NCI-H2029 (cell line): ENCODE measurements at regions not wholly inside any gene's neighbourhood (a gene's known extent, or its start where the extent isn't known, plus 50 kb on each side); places are given as distances from the start of the nearest gene placed in this dataset.

Experiments used
- DNase-seq: peaks from one replicate; lab custom pipeline; 2025; lab: John Stamatoyannopoulos, UW

DNA sequence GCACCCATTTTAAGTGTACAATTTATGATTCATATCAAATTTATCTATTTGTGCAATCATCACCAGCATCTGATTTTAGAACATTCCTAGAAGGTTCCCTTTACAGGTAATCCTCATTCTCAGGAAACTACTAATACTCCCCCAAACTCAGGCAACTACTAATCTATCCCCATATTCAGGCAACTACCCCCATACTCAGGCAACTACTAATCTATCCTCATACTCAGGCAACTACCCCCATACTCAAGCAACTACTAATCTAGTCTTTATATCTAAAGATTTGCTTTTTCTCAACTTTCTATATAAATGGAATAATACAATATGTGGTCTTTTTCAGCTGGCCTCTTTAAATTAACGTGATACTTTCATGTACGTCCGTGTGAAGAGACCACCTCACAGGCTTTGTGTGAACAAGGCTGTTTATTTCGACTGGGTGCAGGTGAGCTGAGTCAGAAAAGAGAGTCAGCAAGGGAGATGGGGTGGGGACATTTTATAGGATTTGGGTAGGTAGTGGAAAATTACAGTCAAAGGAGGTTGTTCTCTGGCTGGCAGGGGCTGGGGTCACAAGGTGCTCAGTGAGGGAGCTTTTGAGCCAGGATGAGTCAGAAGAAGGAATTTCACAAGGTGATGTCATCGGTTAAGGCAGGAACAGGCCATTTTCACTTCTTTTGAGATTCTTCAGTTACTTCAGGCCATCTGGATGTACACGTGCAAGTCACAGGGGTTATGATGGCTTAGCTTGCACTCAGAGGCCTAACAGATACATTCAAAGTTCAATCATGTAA, 1444.5 kb upstream of the CADM2 start:
- DNase-seq, result no peak

DNA sequence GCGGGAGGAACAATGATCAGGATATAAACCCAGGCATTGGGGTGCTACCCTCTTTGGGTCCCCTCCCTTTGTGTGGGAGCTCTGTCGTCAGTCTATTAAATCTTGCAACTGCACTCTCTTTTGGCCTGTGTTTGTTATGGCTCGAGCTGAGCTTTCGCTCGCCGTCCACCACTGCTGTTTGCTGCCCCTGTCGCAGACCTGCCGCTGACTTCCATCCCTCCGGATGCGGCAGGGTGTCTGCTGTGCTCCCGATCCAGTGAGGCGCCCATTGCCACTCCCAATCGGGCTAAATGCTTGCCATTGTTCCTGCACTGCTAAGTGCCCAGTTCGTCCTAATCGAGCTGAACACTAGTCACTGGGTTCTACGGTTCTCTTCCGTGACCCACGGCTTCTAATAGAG, 1443.7 kb upstream of the CADM2 start:
- no peak for DNase-seq

DNA sequence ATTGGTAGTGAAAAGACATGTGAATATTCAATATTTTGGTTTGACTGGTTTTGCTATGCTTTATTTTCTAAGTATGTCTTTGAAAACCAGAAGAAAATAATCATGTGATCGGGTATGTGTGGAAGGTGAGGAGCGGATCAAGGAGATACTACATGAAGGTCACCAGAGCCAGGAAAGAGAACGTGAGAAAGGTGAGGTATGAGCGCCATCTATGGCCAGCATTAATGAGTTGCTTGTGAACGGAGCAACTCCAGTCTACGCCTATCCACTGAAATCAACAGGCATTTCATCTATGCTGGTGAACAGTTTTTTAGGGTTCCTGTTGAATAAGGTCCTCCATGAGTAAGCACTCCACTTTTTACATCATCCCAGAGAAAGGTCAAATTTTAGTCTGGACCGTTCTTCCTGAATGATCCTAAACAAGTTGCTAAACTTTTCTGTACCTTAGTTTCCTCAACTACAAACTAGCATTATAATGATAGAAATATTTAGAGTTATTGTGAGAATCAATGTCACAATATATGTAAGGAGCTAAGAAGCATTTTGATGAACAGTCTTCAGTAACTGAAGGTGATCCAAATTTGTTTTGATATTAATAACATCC, 1435.2 kb upstream of the CADM2 start:
- DNase-seq, result peak; percentile 0

DNA sequence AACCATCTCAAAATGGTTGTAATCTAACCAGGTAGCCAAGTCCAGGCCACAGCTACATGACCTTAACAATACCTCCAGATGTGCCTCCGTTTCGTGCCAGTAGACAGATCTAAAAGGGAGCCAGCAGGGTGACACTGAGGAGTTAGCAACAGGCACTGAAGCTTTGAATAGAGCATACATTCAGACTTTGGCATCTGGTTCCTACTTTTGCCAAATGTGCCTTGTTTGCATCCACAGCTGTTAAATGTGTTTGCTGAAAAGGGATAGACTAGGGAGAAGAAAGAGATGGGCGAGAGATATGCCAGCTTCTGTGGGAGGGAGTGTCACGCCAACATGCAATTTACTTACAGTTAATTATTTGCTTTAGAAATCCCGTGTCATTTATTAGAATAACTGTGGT, 1433.9 kb upstream of the CADM2 start:
- DNase-seq, result no peak

DNA sequence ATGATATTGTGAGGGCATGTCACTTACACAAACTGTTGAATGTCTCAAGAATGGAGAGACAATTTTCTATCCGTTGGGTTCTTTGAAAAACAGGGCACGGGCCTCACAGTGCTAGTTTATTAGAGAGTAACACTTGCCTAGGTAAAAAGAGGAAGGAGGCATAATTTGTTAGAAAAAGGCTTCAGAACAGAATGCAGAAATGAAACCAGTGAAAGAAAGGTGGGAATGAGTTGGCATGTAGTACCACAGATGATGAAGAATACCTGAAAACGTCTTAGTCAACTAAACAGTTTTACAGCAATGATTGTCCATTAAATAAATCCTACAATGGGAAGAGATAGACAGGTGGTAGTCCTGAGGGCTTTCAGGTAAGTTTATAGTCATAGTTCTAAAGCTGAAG, 1399.7 kb upstream of the CADM2 start:
- DNase-seq, result no peak

DNA sequence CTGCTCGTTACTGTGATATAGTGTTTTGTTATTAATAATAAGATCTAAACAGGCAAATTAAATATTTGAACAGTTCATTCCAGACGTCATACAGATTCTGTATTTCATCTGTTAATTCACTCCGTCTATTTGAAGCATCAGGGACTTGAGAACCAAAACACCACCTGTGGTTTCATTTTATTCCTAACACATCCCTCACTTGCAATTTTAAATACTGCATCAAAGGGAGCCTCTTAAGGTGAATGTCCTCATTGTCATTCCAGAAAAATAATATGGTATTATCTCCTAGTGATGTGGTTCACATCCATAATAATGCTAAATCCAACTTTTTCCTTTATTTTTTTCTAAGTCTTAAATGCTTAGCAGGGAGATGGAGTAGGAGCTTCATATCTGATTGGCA, 1390.9 kb upstream of the CADM2 start:
- no peak for DNase-seq

DNA sequence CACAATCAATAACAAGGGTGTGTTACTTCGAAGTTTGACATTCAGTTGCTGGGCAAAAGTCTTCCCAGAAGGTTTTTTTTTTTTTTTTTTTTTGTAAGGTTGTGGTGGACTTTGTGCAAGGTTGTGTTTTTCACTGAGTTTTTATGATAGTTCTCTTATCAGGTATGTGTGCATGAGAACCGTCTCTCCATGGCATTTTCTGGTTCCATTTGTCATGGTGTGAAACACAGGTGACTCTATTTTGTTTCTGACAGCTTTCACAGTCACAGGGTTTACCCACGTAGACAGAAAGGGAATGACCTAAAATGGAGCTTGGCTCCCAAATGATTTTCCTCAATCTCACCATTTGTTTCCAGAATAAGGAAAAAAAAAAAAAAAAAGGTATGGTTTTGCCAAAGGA, 1377.2 kb upstream of the CADM2 start:
- DNase-seq, result no peak

DNA sequence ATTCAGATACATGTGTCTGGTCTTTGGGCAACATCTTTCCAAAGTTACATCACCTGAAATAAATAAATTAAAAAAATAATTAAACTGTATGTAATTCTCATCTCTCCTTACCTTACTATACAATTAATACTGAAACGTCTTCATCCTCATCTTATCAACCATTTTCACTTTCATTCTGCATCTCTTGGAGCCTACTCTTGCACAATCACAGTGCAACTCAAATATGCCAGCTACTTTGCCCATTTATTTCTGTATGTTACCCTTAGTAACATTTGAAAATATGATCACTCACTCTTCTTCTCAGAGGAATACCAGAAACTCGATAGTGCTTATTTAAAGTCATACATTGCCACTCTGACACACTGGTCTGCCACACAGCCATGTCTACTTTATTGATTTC, 1357.1 kb upstream of the CADM2 start:
- no peak for DNase-seq

DNA sequence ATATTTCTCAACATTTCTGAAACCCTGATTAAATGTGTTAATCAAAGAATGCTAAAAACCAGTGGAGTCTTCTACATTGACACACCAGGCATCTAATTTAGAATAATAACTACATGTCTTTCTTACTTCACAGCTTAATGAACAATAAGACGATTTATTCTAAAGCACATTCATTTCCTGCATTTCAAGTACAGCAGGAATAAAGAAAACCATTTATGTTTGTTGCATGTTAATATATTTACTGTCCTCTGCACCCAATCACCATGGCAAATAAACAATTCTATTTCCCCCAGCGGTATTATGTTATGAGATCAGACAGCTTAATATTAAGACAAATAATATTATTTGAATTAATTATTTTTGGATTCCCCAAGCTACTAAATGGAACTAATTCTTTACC, 1336.3 kb upstream of the CADM2 start:
- DNase-seq, result no peak

DNA sequence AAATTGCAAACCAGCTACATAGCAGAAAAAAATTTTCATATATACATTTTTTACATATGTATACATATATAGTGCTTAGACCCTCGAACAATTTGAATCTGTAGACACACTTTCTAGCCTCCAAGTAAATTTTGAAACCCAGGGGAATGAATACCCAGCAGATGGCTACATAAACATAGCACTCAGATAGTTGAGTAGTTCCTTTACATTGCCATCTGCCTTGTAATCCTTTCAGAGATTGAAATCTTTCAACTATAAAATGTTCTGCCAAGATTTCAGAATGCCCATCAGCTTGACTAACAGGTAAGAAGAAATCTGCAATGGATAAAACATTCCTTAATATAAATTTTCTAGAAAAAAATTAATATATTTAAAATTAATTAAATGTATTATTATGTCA, 1333.5 kb upstream of the CADM2 start:
- no peak for DNase-seq

DNA sequence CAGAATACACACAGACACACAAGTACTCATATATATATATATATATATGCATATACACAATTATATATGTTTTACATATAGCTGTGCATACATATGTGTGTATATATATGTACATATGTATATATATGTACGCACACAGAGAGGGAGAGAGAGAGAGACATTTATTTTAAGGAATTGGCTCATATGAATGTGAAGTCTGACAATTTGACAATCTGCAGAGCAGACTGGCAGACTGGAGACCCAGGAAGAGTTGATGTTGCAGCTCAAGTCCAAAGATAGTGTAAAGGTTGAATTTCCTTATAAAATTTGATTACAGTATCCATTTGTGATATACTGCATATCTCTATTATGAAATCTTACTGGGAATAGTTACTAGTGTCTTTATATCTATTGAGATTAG, 1330.3 kb upstream of the CADM2 start:
- DNase-seq, result no peak

DNA sequence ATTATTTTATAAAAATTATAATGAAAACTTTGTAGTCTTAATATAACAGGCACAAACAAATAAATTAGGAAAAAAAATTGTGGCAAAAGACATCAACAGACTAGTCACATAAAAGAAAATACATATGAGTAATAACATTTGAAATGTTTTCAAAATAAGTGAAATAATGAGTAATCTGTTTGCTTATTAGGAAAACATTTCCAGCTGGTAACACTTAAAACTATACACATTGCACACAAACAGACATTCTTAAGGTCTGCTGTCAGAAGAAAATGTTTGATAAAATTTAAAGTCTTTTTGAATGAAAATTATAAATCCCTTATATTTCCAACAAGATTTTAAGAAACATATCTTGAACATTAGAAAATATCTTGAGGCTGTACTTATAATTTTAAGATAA, 1326.3 kb upstream of the CADM2 start:
- DNase-seq, result no peak

DNA sequence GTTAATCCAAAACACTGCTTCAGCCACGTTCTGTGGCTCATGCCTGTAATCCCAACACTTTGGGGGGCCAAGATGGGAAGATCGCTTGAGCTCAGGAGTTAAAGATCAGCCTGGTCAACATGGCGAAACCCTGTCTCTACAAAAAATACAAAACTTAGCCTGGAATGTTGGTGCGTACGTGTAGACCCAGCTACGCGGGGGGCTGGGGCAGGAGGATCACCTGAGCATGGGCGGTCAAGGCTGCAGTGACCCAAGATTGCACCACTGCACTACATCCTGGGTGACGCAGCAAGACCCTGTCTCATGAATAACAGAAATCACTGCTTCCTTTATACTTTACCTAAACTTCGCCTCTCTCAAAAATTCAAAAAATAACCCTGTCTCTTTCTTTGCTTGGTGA, 1325.0 kb upstream of the CADM2 start:
- no peak for DNase-seq

DNA sequence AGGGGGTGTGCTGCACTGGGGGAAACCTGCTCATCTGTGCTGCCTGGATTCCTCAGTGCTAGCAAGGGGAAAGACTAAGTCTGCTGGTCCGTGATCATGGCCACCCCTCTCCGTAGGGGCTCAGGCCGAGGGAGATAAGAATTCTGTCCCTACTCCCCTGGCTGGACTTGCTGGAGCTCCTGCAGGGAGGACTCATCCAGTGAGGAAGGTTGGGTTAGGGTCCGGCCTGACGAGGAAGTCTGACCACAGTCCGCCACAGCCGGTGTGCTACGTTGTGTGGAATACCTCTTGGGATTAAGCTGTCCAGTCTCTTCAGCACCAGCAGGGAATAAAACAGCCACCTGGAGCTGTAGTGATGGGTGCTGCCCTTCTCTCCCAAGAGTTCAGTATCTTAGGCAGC, 1309.1 kb upstream of the CADM2 start:
- DNase-seq, result no peak

DNA sequence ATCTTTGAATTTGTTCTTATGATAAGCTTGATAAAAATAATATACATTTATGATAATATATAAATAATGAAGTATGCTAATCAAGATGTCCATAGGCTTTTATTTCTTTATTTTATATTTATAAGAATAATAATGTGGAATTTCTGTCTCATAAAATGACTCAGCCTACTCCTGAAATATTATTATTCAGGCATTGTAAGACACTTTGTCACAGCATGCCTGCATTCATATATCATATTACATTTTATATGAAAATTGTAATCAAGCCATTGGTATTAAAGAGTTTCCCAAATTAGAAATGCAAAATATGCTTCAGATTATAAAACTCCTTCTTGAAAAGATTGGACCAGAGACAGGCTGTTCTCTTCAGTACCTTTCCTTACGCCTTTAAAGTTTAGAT, 1303.7 kb upstream of the CADM2 start:
- DNase-seq, result no peak

DNA sequence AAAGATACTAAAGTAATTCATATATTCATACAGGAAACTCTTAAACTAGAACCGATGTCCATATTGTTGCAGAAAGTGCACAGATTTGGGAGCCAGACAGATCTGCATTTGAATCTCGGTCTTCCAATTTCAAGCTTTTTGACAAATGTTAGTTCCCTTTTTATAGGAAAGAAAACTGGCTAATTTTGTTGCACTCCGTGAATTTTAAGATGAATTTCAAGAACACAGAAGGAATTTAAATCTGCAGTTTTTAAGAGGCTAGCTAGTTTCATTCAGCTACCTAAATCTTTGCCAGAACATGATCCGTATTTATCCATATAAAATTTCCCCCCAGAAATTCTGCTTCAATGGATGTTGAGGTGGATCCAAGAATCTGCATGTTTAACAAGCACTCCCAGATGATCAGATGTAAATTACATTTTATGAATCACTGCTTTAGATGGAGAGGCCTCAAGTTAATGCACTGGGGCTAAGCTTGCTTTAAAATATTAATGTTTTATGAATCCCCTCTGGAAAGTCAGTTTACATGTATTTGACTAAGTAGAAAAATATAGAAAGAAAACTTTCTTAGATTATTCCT, 1296.3 kb upstream of the CADM2 start:
- no peak for DNase-seq

DNA sequence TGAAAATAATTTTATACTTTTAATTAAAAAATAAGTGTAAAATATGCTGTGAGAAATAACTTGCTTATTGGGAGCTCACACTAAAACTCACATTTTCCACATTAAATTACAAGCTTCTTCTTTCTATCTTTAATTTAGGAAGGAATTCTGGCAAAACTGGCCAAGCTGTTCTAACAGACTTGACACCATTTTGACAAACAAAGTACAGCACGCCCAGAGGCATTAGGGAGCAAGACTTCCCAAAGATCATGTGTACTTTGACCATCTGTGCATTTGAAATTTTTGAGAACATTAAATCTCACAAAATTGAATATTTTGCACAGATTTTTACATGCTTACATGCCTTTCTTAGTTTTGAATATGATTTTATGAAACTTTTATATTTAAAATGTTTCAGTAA, 1288.4 kb upstream of the CADM2 start:
- no peak for DNase-seq

DNA sequence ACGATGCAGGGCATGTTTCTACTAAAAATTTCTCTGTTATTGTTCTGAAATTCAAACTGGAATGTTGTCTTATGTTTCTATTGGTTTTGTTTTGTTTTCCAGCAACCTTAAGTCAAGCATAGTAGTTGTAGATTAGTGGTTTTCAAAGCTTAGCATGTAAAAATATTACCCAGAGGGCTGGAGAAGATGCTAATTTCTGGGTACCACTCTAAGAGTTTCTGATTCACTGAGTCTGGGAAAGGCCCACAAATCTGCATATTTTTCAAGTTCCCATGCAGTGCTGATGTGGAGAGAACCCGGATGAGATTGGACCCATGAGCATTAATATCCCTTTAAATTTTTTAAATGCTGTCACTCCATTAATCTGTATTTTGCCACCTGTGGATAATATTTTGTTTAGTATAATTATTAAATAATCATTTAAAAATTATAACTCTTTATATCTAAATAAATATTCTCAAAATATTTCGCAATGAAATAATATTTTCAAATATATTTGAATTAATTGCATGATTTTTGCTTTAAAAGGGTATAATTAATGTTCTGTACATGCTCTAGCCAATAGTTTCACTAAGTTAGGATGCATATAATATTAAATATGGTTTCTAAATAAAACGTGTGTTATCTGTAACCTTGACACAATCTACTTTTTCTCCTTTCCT, 1274.7 kb upstream of the CADM2 start:
- DNase-seq, result no peak

DNA sequence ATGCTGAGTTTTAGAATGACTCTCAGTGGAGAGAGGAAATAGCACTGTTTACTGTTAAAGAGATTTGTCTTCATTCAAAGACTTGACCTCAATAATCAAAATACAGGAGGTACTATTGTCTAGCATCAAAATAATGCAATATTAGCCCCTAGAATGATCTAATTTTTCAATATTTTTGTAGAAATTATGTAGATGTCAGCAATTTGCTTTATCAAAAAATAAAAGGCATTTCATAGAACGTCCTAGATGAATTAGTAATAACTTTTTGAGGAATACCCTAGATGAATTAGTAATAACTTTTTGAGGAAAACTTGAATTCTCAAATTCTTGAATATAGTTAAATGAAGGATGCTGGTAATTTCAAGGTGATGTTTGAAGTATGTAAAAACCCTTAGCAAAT, 1252.1 kb upstream of the CADM2 start:
- DNase-seq, result no peak

DNA sequence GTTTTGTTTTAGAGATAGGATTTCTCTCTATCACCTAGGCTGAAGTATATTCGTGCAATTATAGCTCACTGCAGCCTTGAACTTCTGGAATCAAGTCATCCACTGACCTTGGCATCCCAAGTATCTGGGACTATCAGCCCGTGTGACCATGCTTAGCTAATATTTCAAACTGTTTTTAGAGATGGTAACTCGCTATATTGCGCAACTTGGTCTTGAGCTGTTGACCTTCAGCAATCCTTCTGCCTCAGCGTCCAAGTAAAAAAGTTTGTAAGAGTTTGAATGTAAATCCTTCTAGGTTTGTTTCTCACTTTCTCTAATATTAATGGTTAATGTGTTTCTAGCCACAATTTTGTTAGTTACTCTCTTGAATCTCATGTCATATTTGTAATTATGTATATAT, 1243.5 kb upstream of the CADM2 start:
- no peak for DNase-seq

DNA sequence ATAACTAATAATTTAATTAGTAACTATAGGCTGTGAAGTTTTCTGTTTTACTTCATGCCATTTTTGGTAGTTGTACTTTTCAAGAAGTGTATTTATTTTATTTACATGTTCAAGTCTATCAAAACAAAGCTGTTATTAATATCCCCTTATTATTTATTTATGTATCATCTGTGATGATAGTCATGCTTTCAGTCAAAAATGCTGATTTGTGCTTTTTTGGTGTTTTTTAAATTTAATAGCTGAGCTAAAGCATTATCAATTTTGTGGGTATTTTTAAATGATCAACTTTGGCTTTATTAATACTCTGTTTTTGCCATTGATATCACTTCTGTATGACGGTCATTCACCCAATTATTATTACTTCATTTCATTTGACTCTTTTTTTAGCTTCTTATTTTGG, 1229.2 kb upstream of the CADM2 start:
- no peak for DNase-seq

DNA sequence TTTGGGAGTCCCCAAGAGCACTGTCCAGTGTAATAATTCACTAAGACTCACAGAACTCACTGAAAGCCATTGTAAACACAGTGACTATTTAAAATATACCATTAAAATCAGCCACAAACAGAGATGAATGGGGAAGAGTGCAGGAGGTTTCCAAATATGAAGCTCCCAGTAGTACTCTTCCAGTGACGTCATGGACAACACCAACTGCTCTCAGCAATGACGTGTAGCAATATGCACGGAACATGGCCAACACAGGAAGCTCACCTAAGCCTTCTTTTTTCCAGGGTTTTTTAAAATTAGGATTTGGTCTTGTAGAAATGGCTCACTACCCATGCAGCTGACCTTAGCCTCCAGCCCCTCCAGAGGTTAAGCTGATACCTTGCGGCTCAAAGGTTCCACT, 1224.1 kb upstream of the CADM2 start:
- DNase-seq, result no peak

DNA sequence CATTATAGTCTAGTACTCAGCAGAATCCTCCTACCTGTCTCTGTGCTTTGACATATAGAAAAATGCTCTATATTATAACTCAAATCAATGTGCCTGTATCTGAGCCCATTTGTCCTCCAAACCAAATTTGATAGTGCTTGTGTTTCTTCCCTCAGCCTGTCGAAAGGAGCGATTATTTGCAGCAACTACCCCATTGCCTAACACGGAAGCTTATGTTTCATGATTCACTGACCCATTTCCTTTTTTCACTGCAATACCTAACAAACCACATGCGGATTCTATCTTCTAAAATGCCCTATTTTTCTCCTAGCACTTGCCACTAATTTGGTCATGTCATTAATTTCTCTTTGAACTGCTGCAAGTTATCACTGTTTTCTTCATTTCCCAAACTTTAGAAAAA, 1220.6 kb upstream of the CADM2 start:
- no peak for DNase-seq
